GM12864 (cell line): ENCODE measurements at regions not wholly inside any gene's neighbourhood (a gene's known extent, or its start where the extent isn't known, plus 50 kb on each side); places are given as distances from the start of the nearest gene placed in this dataset.

Experiments
- DNase-seq: peaks from one replicate; pipeline ENCODE4 v3.0.0-alpha.2; 2011; ENCODE audit warnings: low read depth
- H3K4me3 ChIP-seq: 2 replicates; pipeline ENCODE4 v1.5.1; 2011; ENCODE audit warnings: mild to moderate bottlenecking, low read depth, low read length, control low read depth
- CTCF ChIP-seq: IDR thresholded peaks from 2 replicates; pipeline ENCODE4 v1.5.1; 2011; ENCODE audit warnings: low read depth, mild to moderate bottlenecking, moderate library complexity, low read length, control low read depth, inconsistent platforms; ENCODE audit errors: missing control alignments

DNA sequence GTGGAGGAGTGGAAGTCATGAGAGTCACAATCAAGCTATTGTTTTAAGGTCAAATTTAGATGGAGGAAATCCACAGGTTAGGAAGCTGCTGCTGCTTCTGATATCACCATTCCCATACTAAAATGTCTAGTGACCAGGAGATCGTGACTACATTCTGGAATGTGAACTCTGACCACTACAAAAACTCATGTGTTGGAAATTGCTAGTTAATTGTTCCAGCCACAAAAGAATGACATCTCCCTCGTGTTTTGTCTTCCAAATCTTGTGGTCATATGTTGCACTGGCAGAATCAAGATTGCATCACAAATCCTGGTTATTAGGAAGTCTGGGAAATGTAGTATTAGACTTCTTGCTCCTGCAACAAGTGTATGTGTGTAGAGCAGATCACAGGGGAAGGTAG, 441.9 kb downstream of the CD109 start:
- no peak for DNase-seq
- no peak overlapping the region for H3K4me3 ChIP-seq
- TF ChIP-seq CTCF = no peak

GRCh38 chr6:74134327-74134726, 438.3 kb downstream of the CD109 start:
- H3K4me3 ChIP-seq = no peak overlapping the region
- no peak for DNase-seq
- TF ChIP-seq CTCF = no peak

- H3K4me3 ChIP-seq = no peak overlapping the region
- TF ChIP-seq CTCF = no peak
- DNase-seq = no peak
Measured at GRCh38 chr6:74133073-74133472, 437.1 kb downstream of the CD109 start.

GRCh38 chr6:74130641-74131040, 434.6 kb downstream of the CD109 start:
- no peak for DNase-seq
- H3K4me3 ChIP-seq = no peak overlapping the region
- TF ChIP-seq CTCF = no peak

- TF ChIP-seq CTCF = no peak
- no peak overlapping the region for H3K4me3 ChIP-seq
- no peak for DNase-seq
Measured at GRCh38 chr6:74128536-74128935, 432.5 kb downstream of the CD109 start.

DNA sequence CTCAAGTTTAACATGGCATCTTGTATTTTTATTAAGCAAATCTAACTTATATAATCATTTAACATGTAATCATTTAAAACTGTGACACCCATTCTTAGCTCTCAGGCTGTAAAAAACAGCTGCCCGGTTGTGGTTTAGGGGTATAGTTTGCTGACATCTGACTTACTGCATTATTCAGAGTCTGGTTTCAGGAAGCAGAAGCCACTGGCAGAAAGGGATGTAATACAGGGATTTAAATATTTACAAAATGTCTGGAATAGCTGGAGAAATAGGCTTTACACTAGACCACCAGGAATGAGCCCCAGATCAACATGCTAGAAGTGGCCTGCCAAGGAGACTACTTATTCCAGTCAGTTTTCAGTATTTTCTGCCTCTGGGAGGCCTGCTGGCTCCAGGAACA, 421.1 kb downstream of the CD109 start:
- H3K4me3 ChIP-seq = no peak overlapping the region
- no peak for TF ChIP-seq CTCF
- DNase-seq = no peak

DNA sequence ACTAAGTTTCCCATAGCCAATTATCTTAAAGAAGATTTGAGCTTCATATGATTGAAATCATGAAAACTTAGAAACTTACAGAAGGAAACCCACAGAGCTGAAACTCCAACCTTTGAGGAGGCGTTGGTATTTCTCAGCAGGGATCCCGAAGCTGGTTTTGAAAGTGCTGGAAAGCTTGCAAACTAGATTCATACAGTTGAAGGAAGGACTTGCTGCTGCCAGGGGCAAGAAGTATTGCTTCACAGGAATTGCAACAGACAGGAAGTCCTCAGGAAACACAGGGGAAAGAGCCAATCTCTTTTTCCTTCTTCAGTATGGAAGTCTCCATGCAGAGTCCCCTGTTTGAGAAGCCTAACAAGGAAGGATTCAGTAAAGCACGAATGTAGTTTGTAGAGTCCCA, 419.7 kb downstream of the CD109 start:
- no peak for TF ChIP-seq CTCF
- DNase-seq = no peak
- H3K4me3 ChIP-seq = no peak overlapping the region
